VCaP (cell line): ENCODE measurements at regions not wholly inside any gene's neighbourhood (a gene's known extent, or its start where the extent isn't known, plus 50 kb on each side); places are given as distances from the start of the nearest gene placed in this dataset.
A peak's percentile ranks its signal among the peaks of the same experiment; 100 is the strongest.

Experiments
- H3K27ac ChIP-seq: fragments of 450-650 bp; 2 replicates; pipeline ENCODE4 v1.5.1; 2017
- TF ChIP-seq, protein P1 (sequence below): fragments of 450-650 bp; conservative IDR thresholded peaks from 2 replicates; pipeline ENCODE4 v1.5.1; 2017; ENCODE audit warnings: mild to moderate bottlenecking, moderate library complexity

DNA sequence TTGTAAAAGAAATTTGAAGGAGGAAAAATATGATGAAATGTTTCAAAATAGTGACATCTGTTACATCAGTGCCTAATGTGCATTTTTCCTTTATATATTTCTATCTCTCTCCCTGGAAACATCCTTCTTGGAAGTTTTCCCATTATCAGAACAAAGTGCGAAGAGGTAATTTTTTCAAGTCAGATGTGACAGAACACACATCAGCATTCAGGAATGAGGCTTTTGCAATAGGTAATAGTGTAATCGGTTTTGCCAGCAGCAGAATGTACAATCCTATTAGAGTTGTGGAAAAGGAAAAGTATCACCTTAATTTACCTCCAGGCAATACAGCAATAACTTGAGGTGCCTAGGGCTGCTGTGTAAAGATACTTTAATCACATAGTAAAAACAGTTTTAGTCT, 275.8 kb downstream of the FAT3 start:
- no peak overlapping the region for H3K27ac ChIP-seq
- TF ChIP-seq, protein P1, sequence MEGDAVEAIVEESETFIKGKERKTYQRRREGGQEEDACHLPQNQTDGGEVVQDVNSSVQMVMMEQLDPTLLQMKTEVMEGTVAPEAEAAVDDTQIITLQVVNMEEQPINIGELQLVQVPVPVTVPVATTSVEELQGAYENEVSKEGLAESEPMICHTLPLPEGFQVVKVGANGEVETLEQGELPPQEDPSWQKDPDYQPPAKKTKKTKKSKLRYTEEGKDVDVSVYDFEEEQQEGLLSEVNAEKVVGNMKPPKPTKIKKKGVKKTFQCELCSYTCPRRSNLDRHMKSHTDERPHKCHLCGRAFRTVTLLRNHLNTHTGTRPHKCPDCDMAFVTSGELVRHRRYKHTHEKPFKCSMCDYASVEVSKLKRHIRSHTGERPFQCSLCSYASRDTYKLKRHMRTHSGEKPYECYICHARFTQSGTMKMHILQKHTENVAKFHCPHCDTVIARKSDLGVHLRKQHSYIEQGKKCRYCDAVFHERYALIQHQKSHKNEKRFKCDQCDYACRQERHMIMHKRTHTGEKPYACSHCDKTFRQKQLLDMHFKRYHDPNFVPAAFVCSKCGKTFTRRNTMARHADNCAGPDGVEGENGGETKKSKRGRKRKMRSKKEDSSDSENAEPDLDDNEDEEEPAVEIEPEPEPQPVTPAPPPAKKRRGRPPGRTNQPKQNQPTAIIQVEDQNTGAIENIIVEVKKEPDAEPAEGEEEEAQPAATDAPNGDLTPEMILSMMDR = no peak

DNA sequence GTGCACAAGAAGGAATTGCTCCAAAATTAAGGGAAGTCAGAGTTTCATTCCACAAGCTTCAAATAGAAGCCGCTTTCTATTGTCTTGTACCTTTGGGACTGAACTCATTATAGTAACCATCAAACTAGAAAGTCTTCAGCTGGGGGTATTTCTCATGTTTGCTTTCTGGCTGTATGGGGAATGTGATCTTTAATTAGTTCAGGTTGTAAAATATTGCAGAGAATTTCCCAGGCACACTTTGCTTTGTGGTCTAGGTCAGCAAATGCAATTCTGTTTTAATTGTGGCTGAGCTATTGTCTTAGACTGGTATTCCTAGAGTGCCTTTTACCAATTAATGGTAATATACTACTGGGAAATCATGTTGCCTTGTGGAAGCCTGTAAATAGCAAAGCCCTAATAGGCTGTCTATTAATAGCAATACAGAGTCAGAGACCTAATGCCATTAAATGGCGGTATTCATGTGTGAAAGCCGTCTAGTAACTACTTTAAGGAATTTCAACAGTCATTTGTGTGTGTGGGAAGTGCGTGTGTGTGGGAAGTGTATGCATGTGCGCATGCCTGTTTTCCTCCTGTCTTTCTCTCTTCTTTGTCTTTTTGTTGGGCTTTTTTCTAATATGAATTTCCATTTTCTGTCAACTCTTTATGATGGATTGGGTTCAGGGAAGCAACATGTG, 276.6 kb downstream of the FAT3 start:
- H3K27ac ChIP-seq = no peak overlapping the region
- TF ChIP-seq, protein P1 = no peak

DNA sequence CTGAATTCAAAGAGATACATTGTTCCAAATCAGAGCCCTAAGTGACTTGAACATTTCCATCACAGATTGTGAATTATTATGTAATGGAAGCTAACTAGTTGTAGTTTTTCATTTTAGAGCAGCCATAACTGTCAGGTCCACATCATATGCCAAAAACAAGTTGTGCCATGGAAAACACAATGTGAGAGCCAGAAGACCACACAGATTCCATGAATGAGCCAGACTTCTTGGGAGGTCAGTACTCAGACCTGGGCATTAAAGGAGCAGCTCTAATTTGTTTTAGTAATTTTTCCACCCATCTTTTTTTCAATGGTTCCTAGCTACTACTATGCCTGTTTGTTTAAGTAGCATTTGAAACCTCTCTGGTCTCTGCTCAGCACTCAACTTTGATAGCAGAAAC, 279.4 kb downstream of the FAT3 start:
- H3K27ac ChIP-seq = peak overlapping the region; percentile 9; the same call in 1 of the 2 replicates
- TF ChIP-seq, protein P1 = no peak

DNA sequence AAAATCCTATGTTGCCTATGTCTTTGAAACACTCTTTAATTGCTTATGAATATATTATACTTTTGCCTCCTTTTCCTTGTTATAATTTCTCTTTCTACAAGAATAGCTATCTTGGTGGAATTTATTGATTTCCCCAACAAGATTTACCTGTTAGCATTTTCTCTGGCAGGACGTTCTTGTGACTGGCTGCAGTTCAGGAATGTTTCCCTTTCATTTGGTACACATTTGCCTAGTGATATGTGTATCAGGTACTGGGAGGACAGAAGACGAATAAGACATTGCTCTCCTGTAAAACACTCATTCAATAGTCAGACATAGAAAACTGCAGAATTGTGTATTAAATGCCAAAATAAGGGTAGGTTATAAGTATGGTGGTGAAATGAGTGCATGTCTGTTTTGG, 279.9 kb downstream of the FAT3 start:
- H3K27ac ChIP-seq = peak overlapping the region; percentile 9; the same call in 1 of the 2 replicates
- TF ChIP-seq, protein P1 = no peak

DNA sequence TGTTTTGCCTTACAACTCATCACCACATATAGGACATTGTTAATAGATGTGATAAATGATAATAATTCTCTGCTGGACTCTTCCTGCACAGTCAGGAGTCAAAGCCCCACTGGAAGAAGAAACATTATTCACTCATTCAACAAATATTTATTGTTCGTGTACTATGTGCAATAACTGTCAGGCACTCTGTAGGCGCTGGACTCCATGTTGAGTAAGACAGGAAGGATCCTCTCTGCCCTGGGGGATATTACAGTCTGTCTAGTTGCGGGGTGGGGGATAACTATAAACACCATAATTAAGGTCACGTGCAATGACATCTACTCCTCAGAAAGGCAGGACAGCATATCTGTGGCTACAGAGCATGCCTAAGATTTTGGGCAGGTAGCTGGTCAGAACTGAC, 281.1 kb downstream of the FAT3 start:
- no peak overlapping the region for H3K27ac ChIP-seq
- TF ChIP-seq, protein P1 = no peak

DNA sequence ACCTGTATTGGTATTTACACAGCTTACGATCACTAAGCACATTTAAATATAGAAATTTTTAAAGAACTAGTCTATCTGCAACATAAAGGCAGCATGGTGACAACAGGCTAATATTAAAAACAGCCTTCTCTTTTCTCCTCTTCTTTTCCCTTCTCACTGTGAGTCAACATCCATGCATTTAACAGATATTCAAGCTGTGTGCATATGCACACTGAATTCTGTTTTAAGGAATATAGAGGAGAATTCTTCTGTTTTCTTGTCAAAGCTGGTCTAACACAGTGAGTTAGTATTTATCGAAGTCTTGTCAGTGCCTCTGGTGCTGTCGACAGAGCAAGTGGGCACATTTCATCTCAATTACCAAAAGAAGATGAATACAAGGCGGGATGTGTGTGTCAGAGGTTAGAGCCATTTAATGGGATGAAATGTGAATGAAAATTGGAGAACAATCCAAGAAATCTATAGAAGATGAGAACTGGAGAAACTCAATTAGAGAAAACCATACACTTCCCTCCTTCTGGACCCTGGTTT, 282.3 kb downstream of the FAT3 start:
- no peak overlapping the region for H3K27ac ChIP-seq
- TF ChIP-seq, protein P1 = no peak

DNA sequence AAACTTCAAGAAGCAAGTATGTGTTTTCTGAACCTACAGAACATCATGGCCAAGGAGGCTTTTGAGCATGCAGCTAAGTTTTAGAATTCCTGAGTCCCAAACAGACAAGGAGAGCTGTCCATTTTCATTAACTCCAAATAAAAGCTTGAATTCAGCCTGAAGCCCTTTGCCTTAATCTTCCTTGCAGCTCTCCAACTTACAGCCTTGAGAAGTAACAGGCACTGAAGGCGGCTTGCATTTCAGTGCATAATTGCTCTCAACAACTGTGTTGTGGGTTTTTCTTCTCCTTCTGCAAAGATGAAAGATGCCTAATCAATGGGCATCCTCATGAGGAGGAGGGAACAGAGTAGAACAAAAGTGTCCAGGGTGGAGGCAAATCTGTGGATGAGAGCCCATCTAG, 286.0 kb downstream of the FAT3 start:
- no peak overlapping the region for H3K27ac ChIP-seq
- TF ChIP-seq, protein P1 = no peak
